GM23338 (cell line): ENCODE measurements at regions not wholly inside any gene's neighbourhood (a gene's known extent, or its start where the extent isn't known, plus 50 kb on each side); places are given as distances from the start of the nearest gene placed in this dataset.

Experiments
- CREB1 ChIP-seq: fragments of 250-450 bp; sonication (Bioruptor Pico); IDR thresholded peaks from 2 replicates; pipeline ENCODE4 v1.5.0; 2020; ENCODE audit warnings: low read depth, mild to moderate bottlenecking, moderate library complexity
- CTCF ChIP-seq, 2 experiments: fragments of 200-600 bp in 1 of 2; sonication (generic) in 1 of 2; conservative IDR thresholded peaks; 2 replicates each; pipeline versions ENCODE4 v1.5.1 to v1.6.1; 2016 to 2017; ENCODE audit warnings: antibody characterized with exemption in 2 of 2, low read depth in 2 of 2, mild to moderate bottlenecking in 2 of 2, moderate library complexity in 1 of 2
- ETS1 ChIP-seq: IDR thresholded peaks from 2 replicates; pipeline ENCODE4 v1.6.1; 2016; ENCODE audit warnings: antibody characterized with exemption
- EZH2 ChIP-seq: fragments of 200-600 bp; sonication (generic); IDR thresholded peaks from one replicate; pipeline ENCODE4 v1.8.0; 2017; ENCODE audit warnings: antibody characterized with exemption, mild to moderate bottlenecking, low read depth; ENCODE audit not compliant: unreplicated experiment
- EZH2phosphoT487 ChIP-seq: fragments of 200-600 bp; sonication (generic); IDR thresholded peaks from one replicate; pipeline ENCODE4 v1.8.1; 2018; ENCODE audit warnings: antibody characterized with exemption; ENCODE audit not compliant: unreplicated experiment
- JUNB ChIP-seq: IDR thresholded peaks from one replicate; pipeline ENCODE4 v1.6.1; 2016; ENCODE audit warnings: antibody characterized with exemption; ENCODE audit not compliant: unreplicated experiment
- NANOG ChIP-seq: IDR thresholded peaks from 2 replicates; pipeline ENCODE4 v1.6.1; 2016; ENCODE audit warnings: antibody characterized with exemption, borderline replicate concordance
- POLR2AphosphoS5 ChIP-seq: IDR thresholded peaks from 2 replicates; pipeline ENCODE4 v1.6.1; 2016; ENCODE audit warnings: antibody characterized with exemption, low read depth
- REST ChIP-seq: IDR thresholded peaks from one replicate; pipeline ENCODE4 v1.6.1; 2018; ENCODE audit warnings: antibody characterized with exemption; ENCODE audit not compliant: unreplicated experiment
- STAT1 ChIP-seq: IDR thresholded peaks from one replicate; pipeline ENCODE4 v1.6.1; 2016; ENCODE audit warnings: antibody characterized with exemption; ENCODE audit not compliant: unreplicated experiment
- ZNF114 ChIP-seq: fragments of 250-450 bp; sonication (Bioruptor Pico); IDR thresholded peaks from 2 replicates; pipeline ENCODE4 v1.5.0; 2020; ENCODE audit warnings: mild to moderate bottlenecking, moderate library complexity
- ZNF331 ChIP-seq: fragments of 250-450 bp; sonication (Bioruptor Pico); IDR thresholded peaks from 2 replicates; pipeline ENCODE4 v1.5.0; 2020; ENCODE audit warnings: low read depth, mild to moderate bottlenecking, moderate library complexity
- ZNF462 ChIP-seq: fragments of 250-450 bp; sonication (Bioruptor Pico); IDR thresholded peaks from 2 replicates; pipeline ENCODE4 v1.5.0; 2020; ENCODE audit warnings: mild to moderate bottlenecking, moderate library complexity

- TF ChIP-seq EZH2 = no peak
- no peak for TF ChIP-seq CTCF (conservative IDR thresholded peaks at IDR 0.05; ENCODE audit: low read depth in 2 of 2)
- TF ChIP-seq POLR2AphosphoS5 = no peak
- no peak for TF ChIP-seq EZH2phosphoT487
- TF ChIP-seq REST = no peak
- TF ChIP-seq CREB1 (CRISPR knock-in tag) = no peak
- TF ChIP-seq NANOG = no peak
- no peak for TF ChIP-seq JUNB
- TF ChIP-seq ETS1 = no peak
- no peak for TF ChIP-seq STAT1
- TF ChIP-seq ZNF114 (CRISPR knock-in tag) = no peak
- no peak for TF ChIP-seq ZNF331 (CRISPR knock-in tag)
- TF ChIP-seq ZNF462 = no peak
These were observed 108.9 kb downstream of the FOXL3 start for GRCh38 chr7:398888-399287.
